HepG2 (cell line): ENCODE measurements at regions not wholly inside any gene's neighbourhood (a gene's known extent, or its start where the extent isn't known, plus 50 kb on each side); places are given as distances from the start of the nearest gene placed in this dataset.

Source experiments
- ATAC-seq: fragments of 200-7000 bp; cut with Tn5 transposase; 3 replicates; pipeline ENCODE4 v1.9.1; 2020; ENCODE audit warnings: mild to moderate bottlenecking, moderate library complexity
- BruUV-seq: library from RNA; stranded (reverse); fragments of 400-500 nt; replicated peaks from 2 replicates; lab custom pipeline; 2021; lab: Mats Ljungman, UMichigan
- CTCF ChIA-PET: fragments of 300-600 bp; formaldehyde crosslinking; extraction: SDS; loops from one replicate; lab custom pipeline; 2021; ENCODE audit warnings: low total read pairs, inconsistent platforms, low intra/inter-chr PET ratio; lab: Yijun Ruan, JAX
- POLR2A ChIA-PET: fragments of 350-600 bp; sonication (Branson Sonifier 250); formaldehyde crosslinking; loops from one replicate; lab custom pipeline; 2020; ENCODE audit warnings: antibody characterized with exemption, inconsistent platforms; lab: Yijun Ruan, JAX
- DNase-seq: peaks from one replicate; pipeline ENCODE4 v3.0.0-alpha.2; 2015; ENCODE audit warnings: low spot score
- FAIRE-seq: peaks from 3 replicates; lab custom pipeline; 2011; peaks lifted over from hg19 to GRCh38; lab: Jason Lieb, UNC
- H2AFZ ChIP-seq: one replicate; pipeline ENCODE4 v1.6.1; 2011; ENCODE audit warnings: low read length, inconsistent platforms
- H3K27ac ChIP-seq: fragments of 300-600 bp; 3 replicates; pipeline ENCODE4 v1.8.0; 2011; ENCODE audit warnings: mixed run types, mild to moderate bottlenecking, mixed read lengths, low read length, inconsistent platforms; ENCODE audit not compliant: insufficient read depth; ENCODE audit errors: extremely low read length
- H3K27me3 ChIP-seq, 2 experiments: fragments of 200-600 bp in 1 of 2; 2 replicates in 1 of 2; 3 replicates in 1 of 2; pipeline versions ENCODE4 v1.6.0 to v1.8.0; 2011; ENCODE audit warnings: low read length in 2 of 2, mild to moderate bottlenecking in 2 of 2, moderate library complexity in 2 of 2, inconsistent platforms in 1 of 2; ENCODE audit not compliant: insufficient read depth in 2 of 2, control insufficient read depth in 1 of 2
- H3K36me3 ChIP-seq, 2 experiments: fragments of 200-600 bp in 1 of 2; replicated peaks in 1 of 2; 2 replicates in 1 of 2; 3 replicates in 1 of 2; pipeline versions ENCODE4 v1.5.1 to v1.8.0; 2011; ENCODE audit warnings: low read length in 2 of 2, inconsistent platforms in 1 of 2; ENCODE audit not compliant: insufficient read depth in 2 of 2, control insufficient read depth in 1 of 2
- H3K4me1 ChIP-seq: 2 replicates; pipeline ENCODE4 v1.5.1; 2012; ENCODE audit warnings: low read length, inconsistent platforms; ENCODE audit not compliant: insufficient read depth
- H3K4me2 ChIP-seq: 2 replicates; pipeline ENCODE4 v1.6.0; 2011; ENCODE audit warnings: low read depth, low read length, inconsistent platforms
- H3K4me3 ChIP-seq, 3 experiments: fragments of 200-600 bp in 1 of 3; sonication (generic), shearing (Covaris generic) in 1 of 3; replicated peaks in 1 of 3; 2 replicates each; pipeline ENCODE4 v1.5.1; 2011 to 2016; ENCODE audit warnings: low read length in 3 of 3, inconsistent platforms in 2 of 3, low read depth in 2 of 3, mild to moderate bottlenecking in 2 of 3, control low read depth in 1 of 3, mixed read lengths in 1 of 3; ENCODE audit not compliant: insufficient read depth in 1 of 3
- H3K79me2 ChIP-seq: one replicate; pipeline ENCODE4 v1.6.1; 2011; ENCODE audit warnings: low read length, inconsistent platforms; ENCODE audit not compliant: insufficient read depth
- H3K9ac ChIP-seq: 2 replicates; pipeline ENCODE4 v1.6.0; 2011; ENCODE audit warnings: mild to moderate bottlenecking, low read depth, low read length, inconsistent platforms; ENCODE audit not compliant: insufficient read depth
- H3K9me3 ChIP-seq: 2 replicates; pipeline ENCODE4 v1.5.1; 2012; ENCODE audit warnings: mild to moderate bottlenecking, low read length
- H4K20me1 ChIP-seq: 2 replicates; pipeline ENCODE4 v1.6.0; 2011; ENCODE audit warnings: inconsistent platforms, mild to moderate bottlenecking, low read length, moderate library complexity; ENCODE audit not compliant: insufficient read depth
- FOXA1 ChIP-seq, 2 experiments: fragments of 450-650 bp in 1 of 2; sonication (generic) in 1 of 2; formaldehyde crosslinking in 1 of 2; IDR thresholded peaks; 2 replicates each; pipeline versions ENCODE4 v1.4.0 to v1.6.1; 2016 to 2020; ENCODE audit warnings: missing genetic modification reagents in 1 of 2
- GFI1 ChIP-seq: sonication (generic); formaldehyde crosslinking; IDR thresholded peaks from 2 replicates; pipeline ENCODE4 v1.5.0; 2020; ENCODE audit warnings: missing genetic modification reagents, mild to moderate bottlenecking, borderline replicate concordance
- IKZF4 ChIP-seq: sonication (generic); formaldehyde crosslinking; IDR thresholded peaks from 2 replicates; pipeline ENCODE4 v1.5.1; 2020; ENCODE audit warnings: borderline replicate concordance, mild to moderate bottlenecking, low read depth, missing genetic modification reagents; ENCODE audit errors: not compliant biosample characterization
- IRF9 ChIP-seq: sonication (generic); formaldehyde crosslinking; IDR thresholded peaks from 2 replicates; pipeline ENCODE4 v1.8.0; 2022; ENCODE audit warnings: missing genetic modification reagents, mild to moderate bottlenecking, borderline replicate concordance
- KAT2B ChIP-seq: fragments of 150-350 bp; IDR thresholded peaks from 2 replicates; pipeline ENCODE4 v1.6.1; 2014; ENCODE audit warnings: low read depth, low read length, borderline replicate concordance
- RBM22 ChIP-seq: fragments of 200-400 bp; formaldehyde crosslinking; optimal IDR thresholded peaks from 2 replicates; pipeline ENCODE3; 2017; ENCODE audit warnings: mild to moderate bottlenecking, low read length, moderate library complexity
- RERE ChIP-seq: IDR thresholded peaks from 2 replicates; pipeline ENCODE4 v1.6.1; 2016; ENCODE audit warnings: low read depth, missing genetic modification reagents, missing compliant biosample characterization
- RNF2 ChIP-seq: fragments of 450-650 bp; conservative IDR thresholded peaks from 2 replicates; pipeline ENCODE4 v1.6.1; 2016; ENCODE audit warnings: low read depth
- ZNF329 ChIP-seq: sonication (generic); formaldehyde crosslinking; IDR thresholded peaks from 2 replicates; pipeline ENCODE4 v1.9.0; 2021; ENCODE audit warnings: low read depth, mild to moderate bottlenecking, missing genetic modification reagents
- ZSCAN25 ChIP-seq: sonication (generic); formaldehyde crosslinking; IDR thresholded peaks from 2 replicates; pipeline ENCODE4 v1.8.0; 2022; ENCODE audit warnings: mild to moderate bottlenecking, missing genetic modification reagents
- WGBS: methylation state at CpG from one replicate; pipeline ENCODE4 v1.1.6; 2017; ENCODE audit warnings: low lambda C conversion rate; 5-methylcytosine and 5-hydroxymethylcytosine counted together
- in situ Hi-C: cut with HindIII; loops from 2 replicates; pipeline ENCODE4 v1.10.0; 2017; ENCODE audit warnings: low pct_unique_long_range_greater_than_20kb; ENCODE audit not compliant: extremely low pct_ligation_motif_present
- intact Hi-C: fragments of 100-400 bp; cut with micrococcal nuclease; formaldehyde crosslinking; loops from one replicate; pipeline ENCODE4 v1.10.0; 2022; ENCODE audit not compliant: unreplicated experiment
- TF ChIP-seq, protein P1 (sequence below): sonication (generic); formaldehyde crosslinking; IDR thresholded peaks from 2 replicates; pipeline ENCODE4 v1.4.0; 2020; ENCODE audit warnings: missing genetic modification reagents; ENCODE audit errors: not compliant biosample characterization
- TF ChIP-seq, protein P2 (sequence below): sonication (generic); formaldehyde crosslinking; IDR thresholded peaks from 2 replicates; pipeline ENCODE4 v1.8.1; 2023; ENCODE audit warnings: mild to moderate bottlenecking, moderate library complexity, missing genetic modification reagents
- TF ChIP-seq, protein P3 (sequence below): fragments of 450-650 bp; IDR thresholded peaks from 2 replicates; pipeline ENCODE4 v1.6.1; 2016

DNA sequence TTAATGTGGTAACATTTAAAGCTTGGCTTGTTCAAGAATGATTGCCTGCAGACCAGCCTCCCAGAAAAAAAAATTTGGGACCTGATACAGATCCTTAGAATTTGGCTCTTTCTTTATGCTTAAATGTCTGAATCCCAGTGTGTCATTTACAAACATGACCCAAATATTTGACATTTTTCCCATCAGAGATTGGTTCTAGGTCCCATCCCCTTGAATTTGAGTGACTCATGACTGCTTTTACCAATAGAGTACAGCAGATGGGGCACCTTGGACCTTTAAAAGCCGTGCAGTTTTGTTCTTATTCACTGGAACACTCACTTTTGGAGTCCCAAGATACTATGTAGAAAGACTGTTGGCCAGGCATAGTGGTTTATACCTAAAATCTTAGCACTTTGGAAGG lies 231.6 kb downstream of the ZIC1 start:
- CTCF ChIA-PET, result no interaction called here
- Histone ChIP-seq H3K4me1 (no peaks in the 10 kb centered on the region), H4K20me1 (no peaks in the 10 kb centered on the region), H2AFZ (no peak overlapping the region), H3K9me3 (no peaks in the 10 kb centered on the region; the same call in 1 of the 2 replicates), H3K27ac (no peak overlapping the region), H3K4me2 (no peak overlapping the region), H3K79me2 (no peaks in the 10 kb centered on the region), H3K9ac (no peak overlapping the region), H3K27me3 (no peaks in the 10 kb centered on the region), H3K4me3 (no peak overlapping the region), H3K36me3 (no peaks in the 10 kb centered on the region)
- in situ Hi-C loops (no loop called here), intact Hi-C loops (no loop called here)
- ATAC-seq, result no peak
- no peak for DNase-seq
- WGBS, result 0% methylated on average over 1 of the region's 1 CpG
- BruUV-seq, result no TSS peak
- POLR2A ChIA-PET, result no interaction called here
- FAIRE-seq, result no peak
- TF ChIP-seq ZNF329 (CRISPR knock-in tag) (no peak), KAT2B (no peak), RNF2 (no peak), GFI1 (no peak), IKZF4 (CRISPR knock-in tag) (no peak), RBM22 (no peak), IRF9 (CRISPR knock-in tag) (no peak), RERE (CRISPR knock-in tag) (no peak), FOXA1 (IDR thresholded peaks at IDR 0.05) (no peak), FOXA1 (CRISPR knock-in tag; IDR thresholded peaks at IDR 0.05) (no peak), ZSCAN25 (no peak)
- TF ChIP-seq, protein P1, sequence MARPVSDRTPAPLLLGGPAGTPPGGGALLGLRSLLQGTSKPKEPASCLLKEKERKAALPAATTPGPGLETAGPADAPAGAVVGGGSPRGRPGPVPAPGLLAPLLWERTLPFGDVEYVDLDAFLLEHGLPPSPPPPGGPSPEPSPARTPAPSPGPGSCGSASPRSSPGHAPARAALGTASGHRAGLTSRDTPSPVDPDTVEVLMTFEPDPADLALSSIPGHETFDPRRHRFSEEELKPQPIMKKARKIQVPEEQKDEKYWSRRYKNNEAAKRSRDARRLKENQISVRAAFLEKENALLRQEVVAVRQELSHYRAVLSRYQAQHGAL, result no peak
- TF ChIP-seq, protein P2, sequence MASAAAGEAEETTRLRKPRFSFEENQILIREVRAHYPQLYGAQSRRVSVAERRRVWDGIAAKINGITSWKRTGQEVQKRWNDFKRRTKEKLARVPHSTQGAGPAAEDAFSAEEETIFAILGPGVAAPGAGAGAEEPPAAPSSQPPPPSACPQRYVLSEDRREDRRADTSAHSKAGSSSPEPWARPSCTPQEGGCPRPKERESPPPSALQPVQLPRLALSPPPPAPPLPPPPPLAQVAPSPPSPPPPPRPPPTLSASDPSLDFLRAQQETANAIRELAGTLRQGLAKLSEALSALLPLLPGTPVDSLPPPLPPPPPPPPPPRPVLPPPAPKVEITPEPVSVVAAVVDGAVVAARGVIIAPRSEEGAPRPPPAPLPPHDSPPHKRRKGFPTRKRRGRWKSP (CRISPR knock-in tag), result no peak
- TF ChIP-seq, protein P3, sequence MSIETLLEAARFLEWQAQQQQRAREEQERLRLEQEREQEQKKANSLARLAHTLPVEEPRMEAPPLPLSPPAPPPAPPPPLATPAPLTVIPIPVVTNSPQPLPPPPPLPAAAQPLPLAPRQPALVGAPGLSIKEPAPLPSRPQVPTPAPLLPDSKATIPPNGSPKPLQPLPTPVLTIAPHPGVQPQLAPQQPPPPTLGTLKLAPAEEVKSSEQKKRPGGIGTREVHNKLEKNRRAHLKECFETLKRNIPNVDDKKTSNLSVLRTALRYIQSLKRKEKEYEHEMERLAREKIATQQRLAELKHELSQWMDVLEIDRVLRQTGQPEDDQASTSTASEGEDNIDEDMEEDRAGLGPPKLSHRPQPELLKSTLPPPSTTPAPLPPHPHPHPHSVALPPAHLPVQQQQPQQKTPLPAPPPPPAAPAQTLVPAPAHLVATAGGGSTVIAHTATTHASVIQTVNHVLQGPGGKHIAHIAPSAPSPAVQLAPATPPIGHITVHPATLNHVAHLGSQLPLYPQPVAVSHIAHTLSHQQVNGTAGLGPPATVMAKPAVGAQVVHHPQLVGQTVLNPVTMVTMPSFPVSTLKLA, result no peak
